Progenitor cell of endocrine pancreas (in vitro differentiated cells): ENCODE measurements at regions not wholly inside any gene's neighbourhood (a gene's known extent, or its start where the extent isn't known, plus 50 kb on each side); places are given as distances from the start of the nearest gene placed in this dataset.

ENCODE experiments used
- DNase-seq: peaks from one replicate; pipeline ENCODE4 v3.0.0; 2021; ENCODE audit warnings: low spot score; ENCODE audit not compliant: unreplicated experiment
- H3K27ac Mint-ChIP-seq: 2 replicates; pipeline ENCODE4 v1.8.0; 2021; ENCODE audit warnings: mild to moderate bottlenecking, moderate library complexity, mixed read lengths
- H3K27me3 Mint-ChIP-seq: 2 replicates; pipeline ENCODE4 v1.8.0; 2021; ENCODE audit warnings: mixed read lengths
- H3K36me3 Mint-ChIP-seq: 2 replicates; pipeline ENCODE4 v1.8.0; 2022; ENCODE audit warnings: mixed read lengths; ENCODE audit not compliant: insufficient read depth
- H3K4me1 Mint-ChIP-seq: 2 replicates; pipeline ENCODE4 v1.8.0; 2021; ENCODE audit warnings: low read depth, mixed read lengths
- H3K4me3 Mint-ChIP-seq: 2 replicates; pipeline ENCODE4 v1.8.0; 2021; ENCODE audit warnings: low read depth, mild to moderate bottlenecking, moderate library complexity, mixed read lengths
- H3K9me3 Mint-ChIP-seq: 2 replicates; pipeline ENCODE4 v1.8.0; 2021; ENCODE audit warnings: low read depth, mixed read lengths
- TF ChIP-seq, protein P1 (sequence below): fragments of 200-600 bp; sonication (generic); IDR thresholded peaks from one replicate; pipeline ENCODE4 v1.5.0; 2021; ENCODE audit warnings: antibody characterized with exemption, mild to moderate bottlenecking; ENCODE audit not compliant: unreplicated experiment

DNA sequence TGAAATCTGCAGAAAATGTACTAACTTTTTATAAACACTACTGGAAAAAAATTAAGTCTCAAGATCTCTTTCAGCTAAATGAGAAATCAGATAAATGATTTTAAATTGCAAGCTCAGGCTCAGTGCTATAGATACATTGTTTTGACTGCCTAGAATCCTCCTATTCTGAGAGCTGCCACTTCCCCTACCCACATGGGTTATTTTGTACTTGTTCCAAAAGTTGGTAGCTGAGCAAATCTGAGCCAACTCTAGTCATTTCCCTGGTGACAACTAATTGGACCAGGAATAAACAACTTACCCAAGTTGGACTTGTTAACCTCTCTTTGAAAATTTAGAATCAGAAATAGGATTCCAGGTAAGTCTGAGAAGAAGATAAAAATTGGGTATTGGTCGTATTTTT is 202.1 kb downstream of the MBL2 start:
- no peaks in the 10 kb centered on the region for H3K27me3 Mint-ChIP-seq
- no peak for DNase-seq
- no peak overlapping the region for H3K4me3 Mint-ChIP-seq
- H3K27ac Mint-ChIP-seq, result no peak overlapping the region
- no peaks in the 10 kb centered on the region for H3K4me1 Mint-ChIP-seq
- TF ChIP-seq, protein P1, sequence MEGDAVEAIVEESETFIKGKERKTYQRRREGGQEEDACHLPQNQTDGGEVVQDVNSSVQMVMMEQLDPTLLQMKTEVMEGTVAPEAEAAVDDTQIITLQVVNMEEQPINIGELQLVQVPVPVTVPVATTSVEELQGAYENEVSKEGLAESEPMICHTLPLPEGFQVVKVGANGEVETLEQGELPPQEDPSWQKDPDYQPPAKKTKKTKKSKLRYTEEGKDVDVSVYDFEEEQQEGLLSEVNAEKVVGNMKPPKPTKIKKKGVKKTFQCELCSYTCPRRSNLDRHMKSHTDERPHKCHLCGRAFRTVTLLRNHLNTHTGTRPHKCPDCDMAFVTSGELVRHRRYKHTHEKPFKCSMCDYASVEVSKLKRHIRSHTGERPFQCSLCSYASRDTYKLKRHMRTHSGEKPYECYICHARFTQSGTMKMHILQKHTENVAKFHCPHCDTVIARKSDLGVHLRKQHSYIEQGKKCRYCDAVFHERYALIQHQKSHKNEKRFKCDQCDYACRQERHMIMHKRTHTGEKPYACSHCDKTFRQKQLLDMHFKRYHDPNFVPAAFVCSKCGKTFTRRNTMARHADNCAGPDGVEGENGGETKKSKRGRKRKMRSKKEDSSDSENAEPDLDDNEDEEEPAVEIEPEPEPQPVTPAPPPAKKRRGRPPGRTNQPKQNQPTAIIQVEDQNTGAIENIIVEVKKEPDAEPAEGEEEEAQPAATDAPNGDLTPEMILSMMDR, result no peak
- H3K36me3 Mint-ChIP-seq, result no peaks in the 10 kb centered on the region
- no peaks in the 10 kb centered on the region for H3K9me3 Mint-ChIP-seq

DNA sequence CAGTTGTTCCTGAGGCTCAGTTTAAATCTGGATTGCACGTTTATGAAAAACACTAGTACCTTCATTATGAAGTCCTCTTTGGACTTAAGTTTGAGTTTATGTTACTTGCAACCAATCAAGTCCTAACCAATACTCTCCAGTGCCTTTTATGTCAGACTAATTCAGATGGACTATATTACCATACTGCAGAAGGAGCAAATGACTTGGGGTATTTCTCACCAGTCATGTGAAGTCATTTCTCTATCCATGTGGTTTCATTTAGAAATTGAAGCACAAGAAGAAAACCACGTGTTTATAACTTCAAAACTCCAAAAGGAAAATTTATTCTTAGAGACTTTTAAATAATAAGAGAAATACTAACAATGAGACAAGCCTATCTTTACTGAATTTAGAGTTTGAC is 201.6 kb downstream of the MBL2 start:
- Mint-ChIP-seq H3K9me3 (no peaks in the 10 kb centered on the region), H3K36me3 (no peaks in the 10 kb centered on the region), H3K4me3 (no peak overlapping the region), H3K4me1 (no peaks in the 10 kb centered on the region), H3K27ac (no peak overlapping the region), H3K27me3 (no peaks in the 10 kb centered on the region)
- TF ChIP-seq, protein P1, result no peak
- DNase-seq, result no peak

DNA sequence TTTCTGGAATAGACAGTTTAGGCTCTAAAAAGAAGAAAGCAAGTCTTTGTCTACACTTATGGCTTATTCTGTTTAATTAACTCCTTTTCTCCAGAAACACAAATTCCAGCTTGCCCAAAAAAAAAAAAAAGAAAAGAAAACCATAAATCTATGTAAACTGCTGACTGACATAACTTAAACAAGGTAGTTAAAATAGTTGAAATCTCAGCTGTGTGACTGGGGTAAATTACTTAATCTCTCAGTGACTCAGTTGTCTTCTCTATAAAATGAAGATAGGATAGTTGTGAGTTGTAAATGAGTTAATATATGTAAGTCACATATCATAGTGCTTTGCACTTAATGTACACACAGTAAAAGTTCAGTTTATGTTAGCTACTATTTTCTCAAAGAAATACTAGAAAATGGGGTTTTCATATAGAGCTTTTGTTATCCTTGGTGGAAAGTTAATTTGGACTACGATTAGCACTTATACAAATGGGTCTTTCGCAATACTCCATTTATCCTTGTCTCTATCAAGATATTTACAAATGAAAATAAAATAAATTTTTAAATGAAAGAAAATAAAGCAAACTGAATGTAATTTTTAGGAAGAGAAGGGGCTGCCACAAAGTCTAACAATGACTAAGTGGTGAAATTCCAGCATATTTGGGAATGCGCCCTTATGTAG is 200.9 kb downstream of the MBL2 start:
- TF ChIP-seq, protein P1, result no peak
- no peak for DNase-seq
- peaks cover 2% of the 10 kb centered on the region for H3K4me1 Mint-ChIP-seq
- no peaks in the 10 kb centered on the region for H3K9me3 Mint-ChIP-seq
- no peak overlapping the region for H3K4me3 Mint-ChIP-seq
- no peaks in the 10 kb centered on the region for H3K27me3 Mint-ChIP-seq
- no peaks in the 10 kb centered on the region for H3K36me3 Mint-ChIP-seq
- no peak overlapping the region for H3K27ac Mint-ChIP-seq

DNA sequence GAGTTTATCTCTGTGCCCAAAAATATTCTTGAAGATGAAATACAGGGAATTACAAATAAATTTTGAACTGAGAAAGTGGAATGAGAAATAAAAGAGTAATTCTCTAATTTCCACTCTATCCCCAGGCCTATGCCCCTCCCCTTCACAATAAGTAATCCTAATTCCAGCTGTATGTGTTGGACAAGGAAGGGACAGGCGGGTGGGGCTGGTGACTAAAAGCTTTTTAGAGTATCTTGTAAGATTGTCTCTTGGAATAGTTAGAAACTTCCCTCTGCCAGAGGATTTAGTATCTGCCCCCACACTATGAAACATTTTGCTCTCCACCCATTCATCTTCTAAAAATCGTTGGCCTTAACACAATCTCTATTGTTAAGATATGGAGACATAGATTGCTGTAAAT is 199.2 kb downstream of the MBL2 start:
- TF ChIP-seq, protein P1, result no peak
- Mint-ChIP-seq H3K4me3 (no peak overlapping the region), H3K4me1 (peaks cover 2% of the 10 kb centered on the region), H3K9me3 (no peaks in the 10 kb centered on the region), H3K27me3 (no peaks in the 10 kb centered on the region), H3K27ac (no peak overlapping the region), H3K36me3 (no peaks in the 10 kb centered on the region)
- no peak for DNase-seq

DNA sequence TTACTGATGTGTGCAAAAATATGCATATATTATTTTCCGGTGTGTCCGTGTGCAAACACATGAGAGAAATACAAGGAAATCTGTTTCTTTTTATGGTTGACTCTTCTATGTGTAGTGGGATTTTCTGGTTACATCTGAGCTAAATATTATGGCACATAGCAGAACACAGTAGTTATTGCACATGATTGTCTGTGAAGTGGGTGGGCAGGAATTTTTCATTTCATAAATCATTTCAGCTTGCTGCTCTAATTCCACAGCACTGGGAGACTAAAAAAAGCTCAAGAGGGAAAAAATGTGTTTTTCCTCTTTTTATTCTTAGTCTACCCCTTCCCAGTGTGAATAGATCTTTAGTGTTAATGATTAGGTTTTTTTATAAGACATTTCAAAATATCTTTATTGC is 197.9 kb downstream of the MBL2 start:
- H3K36me3 Mint-ChIP-seq, result no peaks in the 10 kb centered on the region
- TF ChIP-seq, protein P1, result no peak
- no peaks in the 10 kb centered on the region for H3K9me3 Mint-ChIP-seq
- peaks cover 2% of the 10 kb centered on the region for H3K4me1 Mint-ChIP-seq
- no peaks in the 10 kb centered on the region for H3K27me3 Mint-ChIP-seq
- no peak for DNase-seq
- no peak overlapping the region for H3K4me3 Mint-ChIP-seq
- no peak overlapping the region for H3K27ac Mint-ChIP-seq
